ENCODE measurements at regions not wholly inside any gene's neighbourhood (a gene's known extent, or its start where the extent isn't known, plus 50 kb on each side); places are given as distances from the start of the nearest gene placed in this dataset.

GRCh38 chr11:122434786-122435185, 220.7 kb upstream of the UBASH3B start (continued):
- TF ChIP-seq RNF2 (IDR thresholded peaks at IDR 0.05; ENCODE audit: borderline replicate concordance, low read depth, low read length, missing control alignments, poor library complexity, severe bottlenecking) (no peak), HDAC6 (IDR thresholded peaks at IDR 0.05; ENCODE audit: low read depth, low read length) (no peak)

Measured in H1 (cell line).